CD4-positive, alpha-beta T cell treated with Interleukin-6 at 100 ng/mL for 8 hours (primary cell): ENCODE measurements at regions not wholly inside any gene's neighbourhood (a gene's known extent, or its start where the extent isn't known, plus 50 kb on each side); places are given as distances from the start of the nearest gene placed in this dataset.

Source experiments
- DNase-seq: peaks from one replicate; pipeline ENCODE4 v3.0.0-alpha.2; 2020; ENCODE audit warnings: mixed read lengths, low spot score

DNA sequence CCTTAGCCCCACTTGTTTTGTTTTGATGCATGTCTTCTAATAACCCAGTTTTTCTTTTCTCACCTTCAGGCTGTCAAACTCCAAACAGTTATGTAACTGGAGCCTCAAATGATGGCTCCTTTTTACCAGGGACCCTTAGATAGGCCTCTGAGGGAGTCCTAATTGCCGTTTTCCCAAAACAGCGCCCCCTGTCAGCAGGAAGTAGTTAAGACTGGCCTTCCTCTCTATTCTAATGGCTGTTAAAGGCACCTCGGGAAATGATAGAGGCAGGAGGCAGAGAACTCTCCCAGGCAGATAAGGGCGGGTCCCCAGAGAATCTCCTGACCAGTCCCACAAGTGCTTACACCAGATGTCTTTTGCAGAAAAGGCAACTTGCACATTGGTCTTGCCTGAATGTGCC lies 123.2 kb downstream of the KCNS3 start:
- no peak for DNase-seq

- DNase-seq = no peak
Measured at GRCh38 chr2:17996978-17997377, 118.5 kb downstream of the KCNS3 start.

GRCh38 chr2:17995593-17995992 lies 117.1 kb downstream of the KCNS3 start:
- DNase-seq = no peak
